HG02852 (cell line): ENCODE measurements at regions not wholly inside any gene's neighbourhood (a gene's known extent, or its start where the extent isn't known, plus 50 kb on each side); places are given as distances from the start of the nearest gene placed in this dataset.

Experiments used
- ATAC-seq: cut with Tn5 transposase; IDR thresholded peaks from one replicate; pipeline ENCODE4 v1.9.1; 2021; ENCODE audit warnings: mild to moderate bottlenecking, moderate library complexity; ENCODE audit not compliant: unreplicated experiment

- no peak for ATAC-seq
Observed at GRCh38 chr1:201740086-201740541, 88.8 kb upstream of the IPO9 start.

GRCh38 chr1:201740670-201741111 lies 88.3 kb upstream of the IPO9 start:
- ATAC-seq, result no peak

GRCh38 chr1:201741763-201742342 lies 87.1 kb upstream of the IPO9 start:
- no peak for ATAC-seq

- ATAC-seq, result no peak
Observed at GRCh38 chr1:201742476-201742875, 86.5 kb upstream of the IPO9 start.

- no peak for ATAC-seq
Observed at GRCh38 chr1:201742955-201743805, 85.8 kb upstream of the IPO9 start.

- no peak for ATAC-seq
Observed at GRCh38 chr1:201745023-201745422, 83.9 kb upstream of the IPO9 start.

- ATAC-seq, result no peak
Observed at GRCh38 chr1:201746156-201746555, 82.8 kb upstream of the IPO9 start.

- no peak for ATAC-seq
Observed at GRCh38 chr1:201747261-201747660, 81.7 kb upstream of the IPO9 start.

GRCh38 chr1:201748335-201748734 lies 80.6 kb upstream of the IPO9 start:
- ATAC-seq, result no peak

- no peak for ATAC-seq
Observed at GRCh38 chr1:201749059-201749690, 79.8 kb upstream of the IPO9 start.

GRCh38 chr1:201750120-201750519 lies 78.8 kb upstream of the IPO9 start:
- no peak for ATAC-seq

- no peak for ATAC-seq
Observed at GRCh38 chr1:201750934-201751333, 78.0 kb upstream of the IPO9 start.

- no peak for ATAC-seq
Observed at GRCh38 chr1:201751872-201752271, 77.1 kb upstream of the IPO9 start.

GRCh38 chr1:201752333-201752732 lies 76.6 kb upstream of the IPO9 start:
- no peak for ATAC-seq

GRCh38 chr1:201753492-201753891 lies 75.5 kb upstream of the IPO9 start:
- ATAC-seq, result no peak

- no peak for ATAC-seq
Observed at GRCh38 chr1:201754353-201754752, 74.6 kb upstream of the IPO9 start.

- ATAC-seq, result no peak
Observed at GRCh38 chr1:201755200-201755599, 73.8 kb upstream of the IPO9 start.

- no peak for ATAC-seq
Observed at GRCh38 chr1:201756406-201756805, 72.6 kb upstream of the IPO9 start.

- no peak for ATAC-seq
Observed at GRCh38 chr1:201758499-201759050, 70.4 kb upstream of the IPO9 start.

GRCh38 chr1:201759194-201759815 lies 69.7 kb upstream of the IPO9 start:
- no peak for ATAC-seq

- no peak for ATAC-seq
Observed at GRCh38 chr1:201760516-201760915, 68.4 kb upstream of the IPO9 start.
